Esophagus squamous epithelium (tissue), 4 donors: ENCODE measurements at regions not wholly inside any gene's neighbourhood (a gene's known extent, or its start where the extent isn't known, plus 50 kb on each side); places are given as distances from the start of the nearest gene placed in this dataset.

Source experiments
- CTCF ChIP-seq, 6 experiments: fragments of 450-650 bp in 4 of 6; fragments of 200-600 bp in 2 of 6; sonication (generic) in 2 of 6; IDR thresholded peaks; one replicate each; pipeline ENCODE4 v1.5.1; 2016 to 2019; ENCODE audit warnings: antibody characterized with exemption in 6 of 6, mild to moderate bottlenecking in 4 of 6, moderate library complexity in 4 of 6
- POLR2A ChIP-seq, 4 donors: fragments of 450-650 bp; IDR thresholded peaks; one replicate each; pipeline ENCODE4 v1.6.1; 2017; ENCODE audit warnings: antibody characterized with exemption in 4 of 4, mild to moderate bottlenecking in 4 of 4, moderate library complexity in 3 of 4

GRCh38 chr7:42407021-42407710, 170.2 kb upstream of the GLI3 start:
- TF ChIP-seq CTCF (IDR thresholded peaks at IDR 0.05): no peak
- TF ChIP-seq POLR2A (IDR thresholded peaks at IDR 0.05): no peak
